ACC112 (cell line): ENCODE measurements at regions not wholly inside any gene's neighbourhood (a gene's known extent, or its start where the extent isn't known, plus 50 kb on each side); places are given as distances from the start of the nearest gene placed in this dataset.

Experiments
- H2AFZ ChIP-seq: fragments of 200-600 bp; sonication (generic); one replicate; pipeline ENCODE4 v1.6.0; 2017; ENCODE audit warnings: antibody characterized with exemption, low read length; ENCODE audit not compliant: unreplicated experiment
- H3K27ac ChIP-seq: fragments of 200-600 bp; sonication (generic); 2 replicates; pipeline ENCODE4 v1.5.1; 2014; ENCODE audit warnings: low read depth, mild to moderate bottlenecking, antibody characterized with exemption, low read length, moderate library complexity
- H3K27me3 ChIP-seq: fragments of 200-600 bp; sonication (generic); 2 replicates; pipeline ENCODE4 v1.6.1; 2014; ENCODE audit warnings: mild to moderate bottlenecking, antibody characterized with exemption, low read length, moderate library complexity, mixed read lengths; ENCODE audit not compliant: insufficient read depth
- H3K36me3 ChIP-seq: fragments of 200-600 bp; sonication (generic); 2 replicates; pipeline ENCODE4 v1.6.1; 2016; ENCODE audit warnings: mild to moderate bottlenecking, antibody characterized with exemption, low read length, moderate library complexity, mixed read lengths; ENCODE audit not compliant: insufficient read depth
- H3K4me1 ChIP-seq: fragments of 200-600 bp; sonication (generic); one replicate; pipeline ENCODE4 v1.6.1; 2016; ENCODE audit warnings: low read length, mixed read lengths; ENCODE audit not compliant: insufficient read depth, unreplicated experiment, control insufficient read depth
- H3K4me3 ChIP-seq: fragments of 200-600 bp; sonication (generic); 2 replicates; pipeline ENCODE4 v1.5.1; 2014; ENCODE audit warnings: mild to moderate bottlenecking, low read depth, low read length
- H3K79me2 ChIP-seq: fragments of 200-600 bp; sonication (generic); one replicate; pipeline ENCODE4 v1.6.0; 2016; ENCODE audit warnings: low read length; ENCODE audit not compliant: control insufficient read depth, unreplicated experiment, insufficient read depth

- no peaks in the 10 kb centered on the region for H3K36me3 ChIP-seq
- H3K4me3 ChIP-seq = no peak overlapping the region
- H3K27ac ChIP-seq = no peak overlapping the region
- no peaks in the 10 kb centered on the region for H3K4me1 ChIP-seq
- no peaks in the 10 kb centered on the region for H3K79me2 ChIP-seq
- H3K27me3 ChIP-seq = no peaks in the 10 kb centered on the region
- H2AFZ ChIP-seq = no peak overlapping the region
Observed at GRCh38 chr2:6630209-6630608, 235.5 kb downstream of the CMPK2 start.

DNA sequence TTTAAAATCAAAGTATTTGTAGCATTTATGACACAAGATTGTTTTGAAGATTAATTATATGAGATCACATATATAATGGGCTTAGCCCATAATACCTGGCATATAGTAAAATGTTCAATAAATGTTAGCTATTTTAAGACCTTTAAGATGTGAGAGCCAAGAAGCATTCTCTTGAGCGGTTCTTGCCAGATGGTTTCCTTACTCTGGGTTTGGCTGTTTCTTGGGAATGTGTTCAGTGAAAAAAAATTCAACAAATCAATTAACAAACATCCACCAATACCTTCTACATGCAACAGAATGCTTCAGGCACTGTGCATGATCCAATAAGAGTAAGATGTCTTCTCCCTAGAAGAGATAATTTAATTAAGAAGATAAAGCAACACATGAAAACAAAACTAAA, 230.4 kb downstream of the CMPK2 start:
- H3K27ac ChIP-seq = no peak overlapping the region

DNA sequence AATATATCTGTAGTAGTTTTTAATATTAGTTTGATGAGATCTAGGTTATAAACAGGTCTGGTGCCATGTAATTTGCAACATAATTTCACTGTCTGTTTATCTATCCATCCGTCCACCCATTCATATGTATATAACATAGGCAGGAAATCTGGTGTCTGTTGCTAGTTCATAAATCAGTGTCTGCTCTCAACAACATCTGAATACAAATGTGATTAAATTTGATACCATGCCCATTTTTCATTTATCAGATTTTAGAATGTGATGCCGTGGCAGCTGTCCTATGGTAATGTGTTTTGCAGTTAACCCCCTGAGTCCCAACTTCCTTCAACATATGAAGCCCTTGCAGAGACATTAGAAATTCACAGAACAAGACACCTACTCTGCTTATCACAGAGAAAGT, 228.4 kb downstream of the CMPK2 start:
- Histone ChIP-seq H2AFZ (no peak overlapping the region), H3K4me1 (no peaks in the 10 kb centered on the region), H3K27me3 (no peaks in the 10 kb centered on the region), H3K36me3 (no peaks in the 10 kb centered on the region), H3K79me2 (no peaks in the 10 kb centered on the region), H3K27ac (no peak overlapping the region), H3K4me3 (no peak overlapping the region)

More for the DNA sequence above, 230.4 kb downstream of the CMPK2 start:
- H3K79me2 ChIP-seq = no peaks in the 10 kb centered on the region
- H3K27me3 ChIP-seq = no peaks in the 10 kb centered on the region
- no peak overlapping the region for H3K4me3 ChIP-seq
- no peaks in the 10 kb centered on the region for H3K36me3 ChIP-seq
- no peak overlapping the region for H2AFZ ChIP-seq
- no peaks in the 10 kb centered on the region for H3K4me1 ChIP-seq

DNA sequence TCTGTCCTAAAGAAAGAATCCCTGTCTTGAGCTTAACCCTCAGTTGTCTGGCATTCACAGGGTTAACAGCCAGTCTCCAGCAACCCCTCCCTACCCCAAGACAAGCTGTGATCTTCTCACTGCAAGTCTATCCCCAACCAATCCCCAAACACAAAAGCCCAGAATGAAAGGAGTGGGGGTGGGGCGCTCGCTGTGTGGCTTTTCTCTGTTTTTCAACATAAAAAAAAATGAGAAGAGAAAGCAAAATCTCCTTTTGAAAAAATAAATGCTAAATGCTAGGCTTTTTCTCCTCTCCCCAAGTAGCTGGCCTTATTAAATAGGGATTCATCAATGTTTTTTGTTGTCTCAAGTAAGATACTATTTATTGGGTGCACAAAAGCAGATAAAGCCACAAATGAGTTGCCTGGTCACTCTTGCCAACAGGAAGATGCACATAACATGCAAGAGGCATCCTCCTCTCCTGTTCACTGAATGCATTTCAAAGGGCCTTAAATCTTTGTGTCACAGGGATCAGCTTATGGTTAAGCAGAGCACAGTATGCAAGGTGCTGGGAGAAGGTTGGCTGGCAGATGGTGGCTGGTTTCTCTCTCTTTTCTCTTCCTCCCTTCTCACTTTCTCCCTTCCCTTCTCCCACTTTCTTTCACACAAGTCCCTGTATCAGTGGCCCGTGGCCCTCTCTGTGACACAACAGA, 225.6 kb downstream of the CMPK2 start:
- Histone ChIP-seq H3K79me2 (no peaks in the 10 kb centered on the region), H3K27me3 (no peaks in the 10 kb centered on the region), H3K36me3 (no peaks in the 10 kb centered on the region), H3K4me3 (no peak overlapping the region), H2AFZ (no peak overlapping the region), H3K27ac (no peak overlapping the region), H3K4me1 (no peaks in the 10 kb centered on the region)

GRCh38 chr2:6640621-6641015, 225.1 kb downstream of the CMPK2 start:
- H3K36me3 ChIP-seq = no peaks in the 10 kb centered on the region
- no peaks in the 10 kb centered on the region for H3K4me1 ChIP-seq
- no peak overlapping the region for H2AFZ ChIP-seq
- H3K27ac ChIP-seq = no peak overlapping the region
- no peaks in the 10 kb centered on the region for H3K27me3 ChIP-seq
- no peak overlapping the region for H3K4me3 ChIP-seq
- no peaks in the 10 kb centered on the region for H3K79me2 ChIP-seq

- no peak overlapping the region for H3K4me3 ChIP-seq
- H3K79me2 ChIP-seq = no peaks in the 10 kb centered on the region
- no peaks in the 10 kb centered on the region for H3K36me3 ChIP-seq
- H3K4me1 ChIP-seq = no peaks in the 10 kb centered on the region
- no peaks in the 10 kb centered on the region for H3K27me3 ChIP-seq
- H2AFZ ChIP-seq = no peak overlapping the region
- H3K27ac ChIP-seq = no peak overlapping the region
Observed at GRCh38 chr2:6641956-6642355, 223.8 kb downstream of the CMPK2 start.

- H3K4me3 ChIP-seq = no peak overlapping the region
- no peaks in the 10 kb centered on the region for H3K27me3 ChIP-seq
- no peaks in the 10 kb centered on the region for H3K36me3 ChIP-seq
- no peak overlapping the region for H3K27ac ChIP-seq
- no peak overlapping the region for H2AFZ ChIP-seq
- no peaks in the 10 kb centered on the region for H3K4me1 ChIP-seq
- H3K79me2 ChIP-seq = no peaks in the 10 kb centered on the region
Observed at GRCh38 chr2:6644261-6644660, 221.4 kb downstream of the CMPK2 start.

DNA sequence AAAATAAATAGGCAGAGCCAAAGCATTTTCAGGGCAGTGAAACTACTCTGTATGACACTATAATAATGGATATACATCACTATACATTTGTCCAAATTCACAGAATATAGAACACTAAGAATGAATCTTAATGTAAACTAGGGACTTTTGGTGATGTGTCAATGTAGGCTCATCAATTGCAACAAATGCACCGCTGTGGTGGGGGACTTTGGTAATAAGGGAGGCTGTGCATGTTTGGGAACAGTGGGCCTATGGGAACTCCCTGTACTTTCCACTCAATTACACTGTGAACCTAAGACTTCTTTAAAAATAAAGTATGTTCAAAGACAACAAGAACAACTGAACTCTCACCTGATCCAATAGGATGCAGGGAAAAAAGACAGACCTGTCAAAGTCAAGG, 220.7 kb downstream of the CMPK2 start:
- Histone ChIP-seq H2AFZ (no peak overlapping the region), H3K27me3 (no peaks in the 10 kb centered on the region), H3K4me3 (no peak overlapping the region), H3K4me1 (no peaks in the 10 kb centered on the region), H3K27ac (no peak overlapping the region), H3K36me3 (no peaks in the 10 kb centered on the region), H3K79me2 (no peaks in the 10 kb centered on the region)

- no peaks in the 10 kb centered on the region for H3K79me2 ChIP-seq
- no peaks in the 10 kb centered on the region for H3K36me3 ChIP-seq
- no peak overlapping the region for H2AFZ ChIP-seq
- no peaks in the 10 kb centered on the region for H3K4me1 ChIP-seq
- no peaks in the 10 kb centered on the region for H3K27me3 ChIP-seq
- H3K27ac ChIP-seq = no peak overlapping the region
- H3K4me3 ChIP-seq = no peak overlapping the region
Observed at GRCh38 chr2:6645672-6646071, 220.0 kb downstream of the CMPK2 start.

GRCh38 chr2:6647046-6647445, 218.7 kb downstream of the CMPK2 start:
- Histone ChIP-seq H3K4me3 (no peak overlapping the region), H3K79me2 (no peaks in the 10 kb centered on the region), H3K27ac (no peak overlapping the region), H3K27me3 (no peaks in the 10 kb centered on the region), H2AFZ (no peak overlapping the region), H3K4me1 (no peaks in the 10 kb centered on the region), H3K36me3 (no peaks in the 10 kb centered on the region)

DNA sequence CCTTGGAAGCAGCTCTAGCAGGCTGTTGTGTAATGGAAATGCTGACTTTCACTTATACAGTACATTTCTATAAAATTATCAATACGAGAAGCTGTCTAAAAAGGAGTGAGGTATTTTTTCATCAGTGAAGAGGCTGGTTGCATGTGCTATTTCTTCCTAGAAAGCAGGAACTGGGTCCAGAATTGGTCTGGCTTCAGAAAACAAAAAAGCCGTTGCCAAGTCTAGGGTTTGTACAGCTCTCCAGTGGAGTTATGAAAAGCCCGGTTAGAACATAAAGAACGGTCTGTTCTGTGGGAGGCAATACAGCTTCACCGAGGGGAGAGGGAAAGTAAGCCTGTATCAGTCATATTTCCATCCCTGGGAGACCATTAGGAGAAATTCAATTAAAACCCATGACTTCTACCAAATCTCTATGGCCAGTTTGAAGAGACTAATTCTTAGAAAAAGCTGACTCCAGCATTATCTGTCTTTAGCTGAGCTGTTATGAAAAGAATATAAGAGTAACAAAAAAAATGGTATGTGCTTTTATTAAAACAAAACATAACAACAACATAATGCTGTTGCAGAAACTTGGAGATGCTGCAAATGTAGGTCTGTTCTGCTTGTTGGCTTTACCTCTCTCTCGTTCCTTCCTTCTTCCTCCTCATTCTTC, 217.0 kb downstream of the CMPK2 start:
- H2AFZ ChIP-seq = no peak overlapping the region
- no peaks in the 10 kb centered on the region for H3K27me3 ChIP-seq
- H3K36me3 ChIP-seq = no peaks in the 10 kb centered on the region
- no peaks in the 10 kb centered on the region for H3K79me2 ChIP-seq
- H3K4me3 ChIP-seq = no peak overlapping the region
- H3K4me1 ChIP-seq = no peaks in the 10 kb centered on the region
- H3K27ac ChIP-seq = no peak overlapping the region
